HG03139 (cell line): ENCODE measurements at regions not wholly inside any gene's neighbourhood (a gene's known extent, or its start where the extent isn't known, plus 50 kb on each side); places are given as distances from the start of the nearest gene placed in this dataset.
"Not testable (repeated sequence)": the region's sequence is repeated elsewhere in the genome, so short reads cannot be mapped to it uniquely, and the experiment has no call there.

Experiments used
- ATAC-seq: cut with Tn5 transposase; IDR thresholded peaks from one replicate; pipeline ENCODE4 v1.9.1; 2021; ENCODE audit not compliant: unreplicated experiment

- ATAC-seq: not testable (repeated sequence)
Observed at GRCh38 chr1:228611707-228612106, 123.6 kb upstream of the RHOU start.

GRCh38 chr1:228622002-228622716 lies 113.1 kb upstream of the RHOU start:
- ATAC-seq: not testable (repeated sequence)

GRCh38 chr1:228626481-228626880 lies 108.8 kb upstream of the RHOU start:
- ATAC-seq: not testable (repeated sequence)

GRCh38 chr1:228632858-228633257 lies 102.4 kb upstream of the RHOU start:
- ATAC-seq: not testable (repeated sequence)

- not testable (repeated sequence) for ATAC-seq
Observed at GRCh38 chr1:228635304-228635703, 100.0 kb upstream of the RHOU start.

- not testable (repeated sequence) for ATAC-seq
Observed at GRCh38 chr1:228637529-228637928, 97.8 kb upstream of the RHOU start.

- peak; percentile 50 for ATAC-seq
Observed at GRCh38 chr1:228646717-228647522, 88.4 kb upstream of the RHOU start.

- no peak for ATAC-seq
Observed at GRCh38 chr1:228647523-228648444, 87.5 kb upstream of the RHOU start.

- ATAC-seq: no peak
Observed at GRCh38 chr1:228648647-228649383, 86.5 kb upstream of the RHOU start.

GRCh38 chr1:228650141-228650540 lies 85.1 kb upstream of the RHOU start:
- ATAC-seq: no peak

- no peak for ATAC-seq
Observed at GRCh38 chr1:228650946-228651345, 84.3 kb upstream of the RHOU start.

- ATAC-seq: no peak
Observed at GRCh38 chr1:228652116-228652515, 83.2 kb upstream of the RHOU start.

- not testable (repeated sequence) for ATAC-seq
Observed at GRCh38 chr1:228653057-228653456, 82.2 kb upstream of the RHOU start.

GRCh38 chr1:228653748-228654147 lies 81.5 kb upstream of the RHOU start:
- ATAC-seq: no peak

- ATAC-seq: no peak
Observed at GRCh38 chr1:228655796-228656394, 79.4 kb upstream of the RHOU start.

- not testable (repeated sequence) for ATAC-seq
Observed at GRCh38 chr1:228662007-228662689, 73.1 kb upstream of the RHOU start.

GRCh38 chr1:228664399-228664914 lies 70.8 kb upstream of the RHOU start:
- ATAC-seq: no peak

GRCh38 chr1:228666686-228667623 lies 68.3 kb upstream of the RHOU start:
- ATAC-seq: no peak
